ENCODE measurements at regions not wholly inside any gene's neighbourhood (a gene's known extent, or its start where the extent isn't known, plus 50 kb on each side); places are given as distances from the start of the nearest gene placed in this dataset.
A peak's percentile ranks its signal among the peaks of the same experiment; 100 is the strongest.

- in situ Hi-C loops (cut with MboI; ENCODE audit: low sequenced_read_pairs in 4 of 4), result no loop called here
- ATAC-seq, result no peak
Measured at GRCh38 chr12:115323223-115323905, 639.4 kb upstream of the TBX3 start.

GRCh38 chr12:115322275-115322674 lies 638.3 kb upstream of the TBX3 start:
- in situ Hi-C loops (cut with MboI; ENCODE audit: low sequenced_read_pairs in 4 of 4) (no loop called here), intact Hi-C loops (cut with DNase I; ENCODE audit: low total_unique reads) (no loop called here)
- peaks cover 0 to 3% of the 10 kb centered on the region in 2 donors for H3K4me1 ChIP-seq
- no peaks in the 10 kb centered on the region for H3K9me3 ChIP-seq
- no peaks in the 10 kb centered on the region for H3K36me3 ChIP-seq
- no peak overlapping the region for H3K4me3 ChIP-seq
- ATAC-seq (no peak), DNase-seq (no peak)
- TF ChIP-seq POLR2A (IDR thresholded peaks at IDR 0.05) (no peak), CTCF (IDR thresholded peaks at IDR 0.05 in 4 of 5, conservative IDR thresholded peaks at IDR 0.05 in 1 of 5) (no peak)
- no peaks in the 10 kb centered on the region for H3K27me3 ChIP-seq
- H3K27ac ChIP-seq, result no peak overlapping the region

More at GRCh38 chr12:115323223-115323905, 639.4 kb upstream of the TBX3 start:
- DNase-seq, result no peak
- TF ChIP-seq POLR2A (IDR thresholded peaks at IDR 0.05) (no peak), CTCF (IDR thresholded peaks at IDR 0.05 in 4 of 5, conservative IDR thresholded peaks at IDR 0.05 in 1 of 5) (no peak)
- Histone ChIP-seq H3K4me1 (peaks cover 0 to 3% of the 10 kb centered on the region in 2 donors), H3K27me3 (no peaks in the 10 kb centered on the region), H3K27ac (no peak overlapping the region), H3K9me3 (no peaks in the 10 kb centered on the region), H3K4me3 (no peak overlapping the region), H3K36me3 (no peaks in the 10 kb centered on the region)
- intact Hi-C loops (cut with DNase I; ENCODE audit: low total_unique reads), result no loop called here

DNA sequence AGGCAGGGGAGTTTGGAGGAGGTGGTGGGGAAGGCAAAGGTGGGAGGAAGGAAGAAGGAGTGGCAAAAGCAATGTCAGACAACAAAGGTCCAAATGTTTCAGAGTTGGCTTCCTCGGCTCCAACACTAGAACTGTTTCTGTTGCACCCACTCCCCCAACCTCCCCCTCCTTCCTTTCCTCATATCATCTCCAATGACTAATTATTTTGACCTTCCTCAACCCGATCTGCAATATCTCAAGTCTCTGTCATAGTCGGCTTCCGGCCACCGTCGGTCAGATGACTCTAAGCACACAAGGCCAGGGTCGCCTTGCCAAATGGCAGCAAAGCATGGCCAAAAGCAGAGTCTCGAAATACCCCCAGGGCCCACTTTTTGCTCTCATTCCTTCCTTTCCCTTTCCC lies 637.0 kb upstream of the TBX3 start:
- intact Hi-C loops (cut with DNase I; ENCODE audit: low total_unique reads), result no loop called here
- ATAC-seq (no peak), DNase-seq (peak in 1 of 2 donors; percentile 15)
- H3K36me3 ChIP-seq, result no peaks in the 10 kb centered on the region
- H3K27me3 ChIP-seq, result no peaks in the 10 kb centered on the region
- TF ChIP-seq POLR2A (IDR thresholded peaks at IDR 0.05) (no peak), CTCF (IDR thresholded peaks at IDR 0.05 in 4 of 5, conservative IDR thresholded peaks at IDR 0.05 in 1 of 5) (no peak)
- H3K4me3 ChIP-seq, result no peak overlapping the region
- H3K4me1 ChIP-seq, result peaks cover 0 to 3% of the 10 kb centered on the region in 2 donors
- in situ Hi-C loops (cut with MboI; ENCODE audit: low sequenced_read_pairs in 4 of 4), result no loop called here
- H3K27ac ChIP-seq, result no peak overlapping the region
- no peaks in the 10 kb centered on the region for H3K9me3 ChIP-seq

DNA sequence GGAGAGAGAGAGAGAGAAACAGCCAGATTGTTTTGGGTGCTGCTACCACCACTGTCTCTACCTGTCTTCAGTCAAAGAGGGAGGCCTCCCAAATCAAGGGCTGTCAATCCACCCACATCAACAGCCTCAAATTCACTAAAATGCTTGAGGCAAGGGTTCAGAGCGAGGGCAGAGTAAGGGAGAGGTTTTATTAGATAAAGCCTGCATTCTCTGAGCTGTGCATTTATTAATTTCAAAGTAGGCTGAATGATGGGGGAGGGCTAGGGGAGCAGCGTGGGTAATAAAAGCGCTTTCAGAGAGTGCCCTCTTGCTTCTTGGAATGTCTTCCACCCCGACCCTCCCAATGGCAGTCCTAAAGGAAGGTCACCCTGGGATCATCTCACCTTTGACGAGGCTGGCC lies 636.5 kb upstream of the TBX3 start:
- H3K27ac ChIP-seq, result no peak overlapping the region
- no peaks in the 10 kb centered on the region for H3K27me3 ChIP-seq
- intact Hi-C loops (cut with DNase I; ENCODE audit: low total_unique reads) (no loop called here), in situ Hi-C loops (cut with MboI; ENCODE audit: low sequenced_read_pairs in 4 of 4) (no loop called here)
- no peak overlapping the region for H3K4me3 ChIP-seq
- ATAC-seq, result no peak
- no peaks in the 10 kb centered on the region for H3K36me3 ChIP-seq
- no peak for TF ChIP-seq CTCF (IDR thresholded peaks at IDR 0.05 in 4 of 5, conservative IDR thresholded peaks at IDR 0.05 in 1 of 5)
- TF ChIP-seq POLR2A (IDR thresholded peaks at IDR 0.05), result no peak
- DNase-seq, result no peak
- H3K4me1 ChIP-seq, result peaks cover 0 to 3% of the 10 kb centered on the region in 2 donors
- no peaks in the 10 kb centered on the region for H3K9me3 ChIP-seq

Data from gastrocnemius medialis (tissue), 4 donors.